NT2/D1 (cell line): ENCODE measurements at regions not wholly inside any gene's neighbourhood (a gene's known extent, or its start where the extent isn't known, plus 50 kb on each side); places are given as distances from the start of the nearest gene placed in this dataset.
"Not testable (repeated sequence)": the region's sequence is repeated elsewhere in the genome, so short reads cannot be mapped to it uniquely, and the experiment has no call there.

Source experiments
- SUZ12 ChIP-seq: IDR thresholded peaks from 2 replicates; pipeline ENCODE4 v1.6.1; 2011; ENCODE audit not compliant: insufficient read length, insufficient read depth; ENCODE audit errors: extremely low read depth
- YY1 ChIP-seq: IDR thresholded peaks from 2 replicates; pipeline ENCODE4 v1.6.1; 2011; ENCODE audit not compliant: insufficient read length, insufficient read depth

DNA sequence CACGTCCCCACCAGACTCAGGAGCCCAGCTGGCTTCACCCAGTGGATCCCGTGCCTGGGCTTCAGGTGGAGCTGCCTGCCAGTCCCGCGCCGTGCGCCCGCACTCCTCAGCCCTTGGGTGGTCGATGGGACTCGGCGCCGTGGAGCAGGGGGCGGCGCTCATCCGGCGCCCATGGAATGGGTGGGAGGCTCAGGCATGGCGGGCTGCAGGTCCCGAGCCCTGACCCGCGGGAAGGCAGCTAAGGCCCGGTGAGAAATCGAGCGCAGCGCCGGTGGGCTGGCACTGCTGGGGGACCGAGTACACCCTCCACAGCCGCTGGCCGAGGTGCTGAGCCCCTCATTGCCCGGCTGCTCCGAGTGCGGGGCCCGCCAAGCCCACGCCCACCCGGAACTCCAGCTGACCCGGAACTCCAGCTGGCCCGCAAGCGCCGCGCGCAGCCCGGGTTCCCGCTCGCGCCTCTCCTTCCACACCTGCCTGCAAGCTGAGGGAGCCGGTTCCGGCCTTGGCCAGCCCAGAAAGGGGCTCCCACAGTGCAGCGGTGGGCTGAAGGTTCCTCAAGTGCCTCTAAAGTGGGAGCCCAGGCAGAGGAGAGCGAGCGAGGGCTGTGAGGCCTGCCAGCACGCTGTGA lies 1184.6 kb downstream of the PLA2G4A start:
- TF ChIP-seq SUZ12, YY1: not testable (repeated sequence)
